Neuronal stem cell (in vitro differentiated cells): ENCODE measurements at regions not wholly inside any gene's neighbourhood (a gene's known extent, or its start where the extent isn't known, plus 50 kb on each side); places are given as distances from the start of the nearest gene placed in this dataset.

ENCODE experiments used
- DNase-seq: peaks from one replicate; pipeline ENCODE4 v3.0.0-alpha.2; 2013; ENCODE audit warnings: low spot score
- H2AFZ ChIP-seq: one replicate; pipeline ENCODE4 v1.6.1; 2013; ENCODE audit warnings: mild to moderate bottlenecking, low read length, inconsistent platforms
- H2AK5ac ChIP-seq: 2 replicates; pipeline ENCODE4 v1.6.1; 2013; ENCODE audit warnings: low read depth, mild to moderate bottlenecking, inconsistent platforms, low read length, moderate library complexity, mixed read lengths
- H2BK120ac ChIP-seq: 2 replicates; pipeline ENCODE4 v1.6.1; 2013; ENCODE audit warnings: low read depth, mild to moderate bottlenecking, inconsistent platforms, low read length, moderate library complexity, mixed read lengths
- H2BK12ac ChIP-seq: one replicate; pipeline ENCODE4 v1.6.1; 2013; ENCODE audit warnings: low read length, inconsistent platforms
- H2BK15ac ChIP-seq: 2 replicates; pipeline ENCODE4 v1.6.1; 2013; ENCODE audit warnings: mild to moderate bottlenecking, low read length, inconsistent platforms, mixed read lengths
- H2BK5ac ChIP-seq: one replicate; pipeline ENCODE4 v1.6.1; 2013; ENCODE audit warnings: inconsistent platforms, mild to moderate bottlenecking, low read length, moderate library complexity
- H3K14ac ChIP-seq: one replicate; pipeline ENCODE4 v1.6.1; 2013; ENCODE audit warnings: low read length, inconsistent platforms
- H3K18ac ChIP-seq: 2 replicates; pipeline ENCODE4 v1.6.1; 2013; ENCODE audit warnings: low read length, inconsistent platforms
- H3K23ac ChIP-seq: 2 replicates; pipeline ENCODE4 v1.6.1; 2013; ENCODE audit warnings: low read depth, mild to moderate bottlenecking, mixed read lengths, low read length, inconsistent platforms; ENCODE audit not compliant: poor library complexity
- H3K27ac ChIP-seq: replicated peaks from 3 replicates; pipeline ENCODE4 v1.5.1; 2013; ENCODE audit warnings: low read length, inconsistent platforms
- H3K27me3 ChIP-seq, 3 experiments: 2 replicates each; pipeline ENCODE4 v1.6.1; 2013; ENCODE audit warnings: low read length in 3 of 3, mild to moderate bottlenecking in 2 of 3, inconsistent platforms in 1 of 3, low read depth in 1 of 3, mixed read lengths in 1 of 3, moderate library complexity in 1 of 3; ENCODE audit not compliant: control insufficient read depth in 3 of 3, insufficient read depth in 3 of 3
- H3K36me3 ChIP-seq, 2 donors: replicated peaks in 1 of 2; 2 replicates each; pipeline ENCODE4 v1.6.1; 2013; ENCODE audit warnings: low read length in 2 of 2; ENCODE audit not compliant: control insufficient read depth in 2 of 2, insufficient read depth in 2 of 2
- H3K4ac ChIP-seq: 2 replicates; pipeline ENCODE4 v1.6.1; 2013; ENCODE audit warnings: inconsistent platforms, mild to moderate bottlenecking, low read length, moderate library complexity
- H3K4me1 ChIP-seq, 2 donors: 1 replicate in 1 of 2; 2 replicates in 1 of 2; pipeline ENCODE4 v1.6.1; 2013; ENCODE audit warnings: low read length in 2 of 2, low read depth in 1 of 2; ENCODE audit not compliant: control insufficient read depth in 2 of 2, insufficient read depth in 1 of 2
- H3K4me2 ChIP-seq: one replicate; pipeline ENCODE4 v1.6.1; 2013; ENCODE audit warnings: mild to moderate bottlenecking, low read length, inconsistent platforms; ENCODE audit not compliant: insufficient read depth, poor library complexity, severe bottlenecking
- H3K4me3 ChIP-seq, 2 donors: 2 replicates each; pipeline ENCODE4 v1.5.1; 2013; ENCODE audit warnings: low read length in 2 of 2, mild to moderate bottlenecking in 2 of 2, inconsistent platforms in 1 of 2, moderate library complexity in 1 of 2
- H3K79me1 ChIP-seq: one replicate; pipeline ENCODE4 v1.6.1; 2013; ENCODE audit warnings: low read depth, mild to moderate bottlenecking, inconsistent platforms, low read length, moderate library complexity
- H3K9ac ChIP-seq: one replicate; pipeline ENCODE4 v1.6.1; 2013; ENCODE audit warnings: mild to moderate bottlenecking, low read depth, low read length, inconsistent platforms; ENCODE audit not compliant: poor library complexity
- H3K9me3 ChIP-seq, 2 donors: replicated peaks in 1 of 2; 2 replicates each; pipeline versions ENCODE3 to v1.6.1; 2013; ENCODE audit warnings: low read length in 2 of 2, mild to moderate bottlenecking in 2 of 2, inconsistent platforms in 1 of 2, low read depth in 1 of 2, mixed read lengths in 1 of 2, moderate library complexity in 1 of 2; ENCODE audit not compliant: control insufficient read depth in 2 of 2, insufficient read depth in 1 of 2
- H4K8ac ChIP-seq: one replicate; pipeline ENCODE4 v1.6.1; 2013; ENCODE audit warnings: low read depth, mild to moderate bottlenecking, inconsistent platforms, low read length, moderate library complexity
- H4K91ac ChIP-seq: one replicate; pipeline ENCODE4 v1.6.1; 2013; ENCODE audit warnings: low read length, low read depth, mild to moderate bottlenecking, inconsistent platforms; ENCODE audit not compliant: poor library complexity
- WGBS, 2 donors: extraction: QIAGEN DNeasy Blood & Tissue Kit; methylation state at CpG; one replicate each; pipeline ENCODE4 v1.1.7; 2013; ENCODE audit warnings: missing lambda C conversion rate in 2 of 2, mixed read lengths in 1 of 2; ENCODE audit not compliant: insufficient read length in 2 of 2, insufficient replicate concordance in 1 of 2; ENCODE audit errors: extremely low coverage in 2 of 2; 5-methylcytosine and 5-hydroxymethylcytosine counted together

DNA sequence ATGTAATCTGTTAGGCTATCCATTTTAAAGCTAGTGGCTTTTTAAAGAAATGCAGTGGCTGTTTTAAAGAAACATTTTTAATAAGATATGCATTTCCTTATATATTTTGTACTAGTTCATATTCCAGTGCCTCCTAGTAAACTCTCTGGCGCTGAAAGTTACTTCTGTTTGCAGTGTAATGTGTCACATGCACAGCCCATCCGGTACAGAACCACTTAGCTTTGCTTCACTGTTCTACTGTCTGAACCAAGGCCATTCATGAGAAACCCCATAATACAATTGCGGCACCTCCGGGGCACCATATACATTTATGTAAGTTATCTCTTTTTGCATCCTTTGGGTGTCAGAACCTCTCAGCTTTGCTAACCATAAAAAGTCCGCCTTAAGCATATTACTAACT lies 114.6 kb upstream of the KCTD1 start:
- Histone ChIP-seq H4K8ac (no peak overlapping the region), H2AFZ (no peak overlapping the region), H3K4ac (no peak overlapping the region), H3K4me1 (peaks cover 2 to 13% of the 10 kb centered on the region in 2 donors), H3K9me3 (no peaks in the 10 kb centered on the region), H4K91ac (no peak overlapping the region), H2AK5ac (no peak overlapping the region), H3K79me1 (no peaks in the 10 kb centered on the region), H2BK5ac (no peak overlapping the region), H3K14ac (no peak overlapping the region), H3K27ac (no peak overlapping the region), H2BK15ac (no peak overlapping the region), H3K18ac (no peak overlapping the region), H2BK120ac (no peak overlapping the region), H3K4me2 (no peak overlapping the region), H3K9ac (no peak overlapping the region), H3K4me3 (no peak overlapping the region), H2BK12ac (no peak overlapping the region), H3K23ac (no peak overlapping the region), H3K36me3 (no peaks in the 10 kb centered on the region), H3K27me3 (no peaks in the 10 kb centered on the region)
- DNase-seq: no peak
- WGBS, 2 donors: no CpG with 5 or more reads among the region's 5 CpGs

GRCh38 chr18:26657631-26658581 lies 109.6 kb upstream of the KCTD1 start:
- H3K79me1 ChIP-seq: no peaks in the 10 kb centered on the region
- H3K9me3 ChIP-seq: no peaks in the 10 kb centered on the region
- no peak overlapping the region for H3K18ac ChIP-seq
- peaks cover 0 to 5% (median 0%) of the 10 kb centered on the region in 3 experiments for H3K27me3 ChIP-seq
- H3K14ac ChIP-seq: no peak overlapping the region
- no peak overlapping the region for H2AK5ac ChIP-seq
- no CpG with 5 or more reads among the region's 15 CpGs for WGBS, 2 donors
- peaks cover 7 to 23% of the 10 kb centered on the region in 2 donors for H3K4me1 ChIP-seq
- no peak overlapping the region for H3K27ac ChIP-seq
- H2BK15ac ChIP-seq: no peak overlapping the region
- no peak overlapping the region for H4K8ac ChIP-seq
- no peak overlapping the region for H3K4ac ChIP-seq
- no peak overlapping the region for H3K23ac ChIP-seq
- H3K36me3 ChIP-seq: no peaks in the 10 kb centered on the region
- no peak overlapping the region for H4K91ac ChIP-seq
- H3K9ac ChIP-seq: no peak overlapping the region
- H2BK12ac ChIP-seq: no peak overlapping the region
- peak overlapping the region; percentile 74 for H3K4me2 ChIP-seq
- no peak for DNase-seq
- no peak overlapping the region for H2BK5ac ChIP-seq
- H3K4me3 ChIP-seq: peak overlapping the region in 1 of 2 donors; percentile 63
- H2BK120ac ChIP-seq: no peak overlapping the region
- peak overlapping the region; percentile 54 for H2AFZ ChIP-seq

GRCh38 chr18:26656944-26657536 lies 108.7 kb upstream of the KCTD1 start:
- peak overlapping the region; percentile 63 to 87 for H3K4me3 ChIP-seq
- peaks cover 0 to 5% (median 0%) of the 10 kb centered on the region in 3 experiments for H3K27me3 ChIP-seq
- no peak overlapping the region for H3K4ac ChIP-seq
- no peak overlapping the region for H2BK15ac ChIP-seq
- peak overlapping the region; percentile 54 for H2AFZ ChIP-seq
- H3K9me3 ChIP-seq: no peaks in the 10 kb centered on the region
- WGBS, 2 donors: no CpG with 5 or more reads among the region's 52 CpGs
- no peak overlapping the region for H3K9ac ChIP-seq
- no peak overlapping the region for H3K14ac ChIP-seq
- H4K91ac ChIP-seq: no peak overlapping the region
- H4K8ac ChIP-seq: no peak overlapping the region
- H3K36me3 ChIP-seq: no peaks in the 10 kb centered on the region
- no peak overlapping the region for H2BK12ac ChIP-seq
- H3K4me2 ChIP-seq: peak overlapping the region; percentile 74
- DNase-seq: peak; percentile 54
- H3K4me1 ChIP-seq: peaks cover 7 to 23% of the 10 kb centered on the region in 2 donors
- H3K27ac ChIP-seq: no peak overlapping the region
- no peak overlapping the region for H2AK5ac ChIP-seq
- no peaks in the 10 kb centered on the region for H3K79me1 ChIP-seq
- H2BK5ac ChIP-seq: no peak overlapping the region
- peak overlapping the region; percentile 74 for H3K18ac ChIP-seq
- no peak overlapping the region for H3K23ac ChIP-seq
- H2BK120ac ChIP-seq: no peak overlapping the region

DNA sequence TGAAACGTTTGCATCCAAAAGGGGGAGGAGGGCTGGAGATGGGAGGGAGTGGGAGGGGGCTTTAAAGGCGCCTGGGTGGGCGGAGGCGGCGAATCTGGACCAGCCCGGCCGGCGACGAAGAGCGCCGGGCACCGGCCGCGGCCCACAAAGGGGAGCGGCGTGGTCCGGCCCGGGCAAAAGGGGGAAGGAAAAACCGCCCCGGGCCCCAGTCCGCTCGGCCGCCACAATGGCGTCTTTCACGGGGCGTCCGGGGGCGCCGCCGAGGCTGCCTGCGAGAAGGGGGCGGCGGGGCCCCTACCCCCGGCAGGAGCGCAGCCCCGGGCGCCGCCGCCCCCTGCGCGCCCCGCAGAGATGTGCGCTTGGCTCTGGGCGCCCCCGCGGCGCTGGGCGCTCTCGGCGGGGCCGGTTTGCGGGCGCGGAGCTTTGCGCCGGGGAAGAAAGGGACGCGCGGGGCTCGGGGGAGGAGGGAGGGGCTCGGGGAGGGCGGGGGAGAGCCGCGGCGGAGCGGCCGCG lies 108.1 kb upstream of the KCTD1 start:
- WGBS, 2 donors: no CpG with 5 or more reads among the region's 68 CpGs
- H4K91ac ChIP-seq: no peak overlapping the region
- peak overlapping the region; percentile 82 for H3K18ac ChIP-seq
- no peaks in the 10 kb centered on the region for H3K36me3 ChIP-seq
- H4K8ac ChIP-seq: no peak overlapping the region
- no peak overlapping the region for H2BK12ac ChIP-seq
- peak overlapping the region; percentile 74 for H3K4me2 ChIP-seq
- no peak overlapping the region for H2AK5ac ChIP-seq
- peak overlapping the region; percentile 63 to 87 for H3K4me3 ChIP-seq
- DNase-seq: peak; percentile 12
- peak overlapping the region; percentile 88 for H2AFZ ChIP-seq
- H3K9me3 ChIP-seq: no peaks in the 10 kb centered on the region
- no peak overlapping the region for H3K9ac ChIP-seq
- peaks cover 7 to 23% of the 10 kb centered on the region in 2 donors for H3K4me1 ChIP-seq
- H2BK15ac ChIP-seq: peak overlapping the region; percentile 28
- H3K14ac ChIP-seq: no peak overlapping the region
- no peak overlapping the region for H3K27ac ChIP-seq
- H3K27me3 ChIP-seq: peaks cover 0 to 5% (median 0%) of the 10 kb centered on the region in 3 experiments
- H3K23ac ChIP-seq: no peak overlapping the region
- no peak overlapping the region for H3K4ac ChIP-seq
- H2BK120ac ChIP-seq: no peak overlapping the region
- H3K79me1 ChIP-seq: no peaks in the 10 kb centered on the region
- no peak overlapping the region for H2BK5ac ChIP-seq
